K562 (cell line): ENCODE measurements at regions not wholly inside any gene's neighbourhood (a gene's known extent, or its start where the extent isn't known, plus 50 kb on each side); places are given as distances from the start of the nearest gene placed in this dataset.
"Not testable (repeated sequence)": the region's sequence is repeated elsewhere in the genome, so short reads cannot be mapped to it uniquely, and the experiment has no call there.

Experiments used
- ATAC-seq: fragments of 200-7000 bp; cut with Tn5 transposase; 3 replicates; pipeline ENCODE4 v1.9.1; 2020; ENCODE audit warnings: moderate library complexity
- BruUV-seq: library from RNA; stranded (reverse); fragments of 400-500 nt; replicated peaks from 2 replicates; lab custom pipeline; 2021; lab: Mats Ljungman, UMichigan
- CTCF ChIA-PET: fragments of 300-600 bp; formaldehyde crosslinking; extraction: SDS; loops from one replicate; lab custom pipeline; 2021; ENCODE audit warnings: low intra/inter-chr PET ratio; lab: Yijun Ruan, JAX
- POLR2A ChIA-PET: fragments of 300-600, 350-650 bp; sonication (Branson Sonifier 250); formaldehyde crosslinking; extraction: SDS; loops from one replicate; lab custom pipeline; 2021; ENCODE audit warnings: antibody characterized with exemption, inconsistent platforms; lab: Yijun Ruan, JAX
- DNase-seq, 4 experiments: peaks; one replicate each; pipeline versions ENCODE4 v3.0.0 to v3.0.0-alpha.2; 2011 to 2018; ENCODE audit warnings: low spot score in 3 of 4, mixed read lengths in 3 of 4; ENCODE audit errors: extremely low read depth in 1 of 4
- FAIRE-seq: peaks from 2 replicates; lab custom pipeline; 2011; peaks lifted over from hg19 to GRCh38; lab: Jason Lieb, UNC
- H2AFZ ChIP-seq: 2 replicates; pipeline ENCODE4 v1.6.0; 2011; ENCODE audit warnings: low read depth, low read length, control low read depth, inconsistent platforms
- H3K27ac ChIP-seq: fragments of 200-600 bp; 3 replicates; pipeline ENCODE4 v1.8.0; 2011; ENCODE audit warnings: low read depth, mild to moderate bottlenecking, control low read depth, inconsistent platforms, low read length, moderate library complexity, mixed read lengths; ENCODE audit errors: extremely low read depth
- H3K27me3 ChIP-seq, 2 experiments: fragments of 300-600 bp in 1 of 2; 2 replicates in 1 of 2; 3 replicates in 1 of 2; pipeline versions ENCODE4 v1.6.0 to v1.8.0; 2011; ENCODE audit warnings: inconsistent platforms in 2 of 2, low read length in 2 of 2, mild to moderate bottlenecking in 1 of 2, mixed read lengths in 1 of 2, moderate library complexity in 1 of 2; ENCODE audit not compliant: control insufficient read depth in 2 of 2, insufficient read depth in 2 of 2
- H3K36me3 ChIP-seq: fragments of 300-600 bp; 3 replicates; pipeline ENCODE4 v1.8.0; 2011; ENCODE audit warnings: mild to moderate bottlenecking, low read length, inconsistent platforms; ENCODE audit not compliant: control insufficient read depth, insufficient read depth
- H3K4me1 ChIP-seq, 2 experiments: fragments of 200-600 bp in 1 of 2; replicated peaks in 1 of 2; 2 replicates in 1 of 2; 3 replicates in 1 of 2; pipeline versions ENCODE4 v1.5.1 to v1.8.0; 2011; ENCODE audit warnings: inconsistent platforms in 2 of 2, low read length in 2 of 2, mild to moderate bottlenecking in 1 of 2, mixed read lengths in 1 of 2, moderate library complexity in 1 of 2; ENCODE audit not compliant: control insufficient read depth in 2 of 2, insufficient read depth in 2 of 2
- H3K4me2 ChIP-seq: 2 replicates; pipeline ENCODE4 v1.6.1; 2011; ENCODE audit warnings: low read length, control low read depth, inconsistent platforms, mixed read lengths; ENCODE audit not compliant: insufficient read depth
- H3K4me3 ChIP-seq: fragments of 200-600 bp; sonication (generic), shearing (Covaris generic); 2 replicates; pipeline ENCODE4 v1.5.1; 2016; ENCODE audit warnings: control low read depth, inconsistent platforms
- H3K79me2 ChIP-seq: fragments of 200-600 bp; 3 replicates; pipeline ENCODE4 v1.8.0; 2011; ENCODE audit warnings: low read length, inconsistent platforms; ENCODE audit not compliant: control insufficient read depth, insufficient read depth
- H3K9ac ChIP-seq, 2 experiments: 2 replicates each; pipeline versions ENCODE4 v1.6.0 to v1.6.1; 2011; ENCODE audit warnings: low read depth in 2 of 2, low read length in 2 of 2, control low read depth in 1 of 2, inconsistent platforms in 1 of 2, mild to moderate bottlenecking in 1 of 2, mixed read lengths in 1 of 2; ENCODE audit not compliant: insufficient read depth in 1 of 2
- H3K9me1 ChIP-seq: one replicate; pipeline ENCODE4 v1.6.0; 2011; ENCODE audit warnings: inconsistent platforms, mild to moderate bottlenecking, low read length, moderate library complexity; ENCODE audit not compliant: control insufficient read depth, insufficient read depth
- H3K9me3 ChIP-seq: replicated peaks from 2 replicates; pipeline ENCODE4 v1.5.1; 2011; ENCODE audit warnings: low read depth, low read length, inconsistent platforms; ENCODE audit not compliant: control insufficient read depth, insufficient read depth
- H4K20me1 ChIP-seq: replicated peaks from 2 replicates; pipeline ENCODE4 v1.6.1; 2011; ENCODE audit warnings: low read length, inconsistent platforms, mixed read lengths; ENCODE audit not compliant: control insufficient read depth, insufficient read depth
- BHLHE40 ChIP-seq: IDR thresholded peaks from 2 replicates; pipeline ENCODE4 v1.6.1; 2011; ENCODE audit warnings: low read length, improper control_type of control experiment
- CAMTA2 ChIP-seq: fragments of 250-450 bp; sonication (Bioruptor Pico); conservative IDR thresholded peaks from 2 replicates; pipeline ENCODE4 v1.5.1; 2022
- PCBP1 ChIP-seq: fragments of 200-400 bp; formaldehyde crosslinking; IDR thresholded peaks from 2 replicates; pipeline ENCODE4 v1.6.1; 2018; ENCODE audit warnings: mild to moderate bottlenecking, low read depth, low read length; ENCODE audit not compliant: poor library complexity, severe bottlenecking
- POLR2H ChIP-seq: IDR thresholded peaks from 2 replicates; pipeline ENCODE4 v1.6.1; 2016; ENCODE audit warnings: missing genetic modification characterization, low read depth, mild to moderate bottlenecking, control low read depth, missing compliant biosample characterization, moderate library complexity
- ZKSCAN8 ChIP-seq: fragments of 200-800 bp; sonication (Bioruptor generic); IDR thresholded peaks from 2 replicates; pipeline ENCODE4 v1.6.1; 2016; ENCODE audit warnings: missing genetic modification characterization, missing compliant biosample characterization
- WGBS: fragments of 100-300 bp; shearing (Covaris generic); methylation state at CpG from one replicate; pipeline ENCODE4 v1.1.6; 2016; ENCODE audit warnings: low coverage, mixed read lengths; ENCODE audit not compliant: insufficient coverage; ENCODE audit errors: missing lambda C conversion rate; 5-methylcytosine and 5-hydroxymethylcytosine counted together
- in situ Hi-C: fragments of 300-500 bp; cut with MboI; formaldehyde crosslinking; loops from 4 replicates; pipeline ENCODE4 v1.15.0; 2018; ENCODE audit warnings: inconsistent platforms, mixed read lengths
- intact Hi-C: fragments of 100-400 bp; cut with micrococcal nuclease; formaldehyde crosslinking; loops from 2 replicates; pipeline ENCODE4 v1.14.2; 2022
- TF ChIP-seq, protein P1 (sequence below): conservative IDR thresholded peaks from 2 replicates; pipeline ENCODE4 v1.6.1; 2011; ENCODE audit warnings: low read depth, mild to moderate bottlenecking, low read length; ENCODE audit not compliant: control insufficient read depth
- TF ChIP-seq, protein P2 (sequence below): fragments of 450-650 bp; formaldehyde crosslinking; IDR thresholded peaks from 2 replicates; pipeline ENCODE4 v1.4.0; 2022; ENCODE audit warnings: mild to moderate bottlenecking, moderate library complexity

DNA sequence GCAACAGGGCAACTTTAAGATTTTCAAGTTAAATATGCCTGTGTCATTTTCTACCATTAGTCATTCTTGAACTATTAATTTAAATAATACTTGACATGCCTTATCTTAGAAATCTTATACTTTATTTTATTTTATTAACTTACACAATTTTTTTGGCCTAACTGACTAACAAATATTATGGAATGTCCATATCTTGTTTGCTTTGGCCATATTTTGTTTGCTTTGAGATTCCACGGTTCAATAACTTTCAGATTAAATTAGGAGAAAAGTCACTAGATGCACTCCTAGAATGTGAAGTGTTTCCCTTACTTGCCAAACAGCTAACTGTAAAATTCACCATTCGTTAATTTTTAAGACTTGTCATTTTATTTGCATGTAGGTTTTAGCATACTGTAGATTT is 684.0 kb upstream of the MANEA start (continued):
- TF ChIP-seq, protein P1, sequence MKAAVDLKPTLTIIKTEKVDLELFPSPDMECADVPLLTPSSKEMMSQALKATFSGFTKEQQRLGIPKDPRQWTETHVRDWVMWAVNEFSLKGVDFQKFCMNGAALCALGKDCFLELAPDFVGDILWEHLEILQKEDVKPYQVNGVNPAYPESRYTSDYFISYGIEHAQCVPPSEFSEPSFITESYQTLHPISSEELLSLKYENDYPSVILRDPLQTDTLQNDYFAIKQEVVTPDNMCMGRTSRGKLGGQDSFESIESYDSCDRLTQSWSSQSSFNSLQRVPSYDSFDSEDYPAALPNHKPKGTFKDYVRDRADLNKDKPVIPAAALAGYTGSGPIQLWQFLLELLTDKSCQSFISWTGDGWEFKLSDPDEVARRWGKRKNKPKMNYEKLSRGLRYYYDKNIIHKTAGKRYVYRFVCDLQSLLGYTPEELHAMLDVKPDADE, result no peak
- TF ChIP-seq CAMTA2 (CRISPR knock-in tag) (no peak), PCBP1 (no peak), BHLHE40 (no peak), ZKSCAN8 (CRISPR knock-in tag) (no peak), POLR2H (tag) (no peak)
- TF ChIP-seq, protein P2, sequence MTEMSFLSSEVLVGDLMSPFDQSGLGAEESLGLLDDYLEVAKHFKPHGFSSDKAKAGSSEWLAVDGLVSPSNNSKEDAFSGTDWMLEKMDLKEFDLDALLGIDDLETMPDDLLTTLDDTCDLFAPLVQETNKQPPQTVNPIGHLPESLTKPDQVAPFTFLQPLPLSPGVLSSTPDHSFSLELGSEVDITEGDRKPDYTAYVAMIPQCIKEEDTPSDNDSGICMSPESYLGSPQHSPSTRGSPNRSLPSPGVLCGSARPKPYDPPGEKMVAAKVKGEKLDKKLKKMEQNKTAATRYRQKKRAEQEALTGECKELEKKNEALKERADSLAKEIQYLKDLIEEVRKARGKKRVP (CRISPR knock-in tag), result no peak
- TF ChIP-seq, all 486 proteins: peak for 0

DNA sequence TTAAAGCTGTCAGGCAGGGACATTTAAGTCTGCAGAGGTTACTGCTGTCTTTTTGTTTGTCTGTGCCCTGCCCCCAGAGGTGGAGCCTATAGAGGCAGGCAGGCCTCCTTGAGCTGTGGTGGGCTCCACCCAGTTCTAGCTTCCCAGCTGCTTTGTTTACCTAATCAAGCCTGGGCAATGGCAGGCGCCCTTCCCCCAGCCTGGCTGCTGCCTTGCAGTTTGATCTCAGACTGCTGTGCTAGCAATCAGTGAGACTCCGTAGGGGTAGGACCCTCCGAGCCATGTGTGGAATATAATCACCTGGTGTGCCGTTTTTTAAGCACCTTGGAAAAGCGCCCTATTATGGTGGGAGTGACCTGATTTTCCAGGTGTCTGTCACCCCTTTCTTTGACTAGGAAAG is 703.5 kb upstream of the MANEA start:
- BruUV-seq, H3K9ac ChIP-seq, H3K79me2 ChIP-seq, DNase-seq, H4K20me1 ChIP-seq, CTCF ChIA-PET, POLR2A ChIA-PET, H3K4me2 ChIP-seq, H3K27me3 ChIP-seq, intact Hi-C loops, in situ Hi-C loops, H3K4me3 ChIP-seq, H3K9me3 ChIP-seq, FAIRE-seq, ATAC-seq, H3K27ac ChIP-seq, H3K9me1 ChIP-seq, H3K4me1 ChIP-seq, H3K36me3 ChIP-seq, H2AFZ ChIP-seq: not testable (repeated sequence)
- 0% methylated on average over 5 of the region's 5 CpGs for WGBS
